HCT116 (cell line): ENCODE measurements at regions not wholly inside any gene's neighbourhood (a gene's known extent, or its start where the extent isn't known, plus 50 kb on each side); places are given as distances from the start of the nearest gene placed in this dataset.

Experiments used
- ATAC-seq: fragments of 200-7000 bp; cut with Tn5 transposase; 2 replicates; pipeline ENCODE4 v1.9.1; 2020; ENCODE audit warnings: mild to moderate bottlenecking, moderate library complexity
- BruUV-seq: library from RNA; stranded (reverse); fragments of 400-500 nt; replicated peaks from 2 replicates; lab custom pipeline; 2021; lab: Mats Ljungman, UMichigan
- CTCF ChIA-PET: fragments of 300-600 bp; sonication (Branson Sonifier 250); formaldehyde crosslinking; loops from one replicate; lab custom pipeline; 2021; ENCODE audit warnings: antibody characterized with exemption; lab: Charles Lee
- POLR2A ChIA-PET: fragments of 300-600, 350-600 bp; sonication (Branson Sonifier 250); formaldehyde crosslinking; loops from one replicate; lab custom pipeline; 2021; ENCODE audit warnings: antibody characterized with exemption; lab: Charles Lee
- RAD21 ChIA-PET, 2 experiments: fragments of 300-600 bp; sonication (Branson Sonifier 250); formaldehyde crosslinking; loops; one replicate each; lab custom pipeline; 2023; ENCODE audit warnings: low total read pairs in 2 of 2; ENCODE audit not compliant: uncharacterized antibody in 2 of 2, unreplicated experiment in 2 of 2, low non-redundant PET in 1 of 2; lab: Charles Lee
- DNase-seq: peaks from one replicate; pipeline ENCODE4 v3.0.0-alpha.2; 2010; ENCODE audit warnings: low read depth, low spot score
- H2AFZ ChIP-seq: fragments of 200-600 bp; shearing (Covaris generic), sonication (generic); 2 replicates; pipeline ENCODE4 v1.6.1; 2017; ENCODE audit warnings: low read depth, mixed run types, mixed read lengths, antibody characterized with exemption, low read length; ENCODE audit not compliant: poor library complexity, severe bottlenecking
- H3K27ac ChIP-seq: 2 replicates; pipeline ENCODE4 v1.5.1; 2012; ENCODE audit warnings: low read depth, low read length
- H3K27me3 ChIP-seq: fragments of 200-600 bp; sonication (generic); 2 replicates; pipeline ENCODE4 v1.6.1; 2016; ENCODE audit warnings: mixed run types, low read length, mixed read lengths; ENCODE audit not compliant: insufficient read depth
- H3K36me3 ChIP-seq, 2 experiments: fragments of 200-500 bp in 1 of 2; fragments of 200-600 bp in 1 of 2; sonication (Bioruptor generic) in 1 of 2; sonication (generic) in 1 of 2; 2 replicates each; pipeline versions ENCODE4 v1.5.1 to v1.6.1; 2014 to 2016; ENCODE audit warnings: low read length in 2 of 2, inconsistent platforms in 1 of 2, mixed read lengths in 1 of 2, mixed run types in 1 of 2; ENCODE audit not compliant: insufficient read depth in 2 of 2, control insufficient read depth in 1 of 2
- H3K4me1 ChIP-seq, 2 experiments: fragments of 200-600 bp in 1 of 2; sonication (generic) in 1 of 2; 2 replicates each; pipeline versions ENCODE4 v1.5.1 to v1.6.1; 2012 to 2017; ENCODE audit warnings: low read length in 2 of 2, inconsistent platforms in 1 of 2, mild to moderate bottlenecking in 1 of 2, mixed read lengths in 1 of 2, mixed run types in 1 of 2, moderate library complexity in 1 of 2; ENCODE audit not compliant: insufficient read depth in 2 of 2, control insufficient read depth in 1 of 2
- H3K4me2 ChIP-seq: fragments of 200-600 bp; sonication (generic); 2 replicates; pipeline ENCODE4 v1.6.1; 2017; ENCODE audit warnings: mixed run types, low read length, mixed read lengths
- H3K4me3 ChIP-seq, 2 experiments: fragments of 200-600 bp in 1 of 2; sonication (generic) in 1 of 2; replicated peaks in 1 of 2; 2 replicates each; pipeline ENCODE4 v1.5.1; 2011 to 2016; ENCODE audit warnings: low read length in 2 of 2, control low read depth in 1 of 2, low read depth in 1 of 2, mild to moderate bottlenecking in 1 of 2, mixed read lengths in 1 of 2, mixed run types in 1 of 2
- H3K79me2 ChIP-seq: fragments of 200-600 bp; sonication (generic); 2 replicates; pipeline ENCODE4 v1.6.1; 2017; ENCODE audit warnings: mild to moderate bottlenecking, mixed run types, low read length, moderate library complexity, mixed read lengths; ENCODE audit not compliant: insufficient read depth
- H3K9ac ChIP-seq: fragments of 200-600 bp; sonication (generic); 2 replicates; pipeline ENCODE4 v1.6.1; 2016; ENCODE audit warnings: low read length, mixed read lengths
- H3K9me2 ChIP-seq: fragments of 200-600 bp; sonication (generic), shearing (Covaris generic); 2 replicates; pipeline ENCODE4 v1.6.1; 2017; ENCODE audit warnings: mixed run types, mild to moderate bottlenecking, moderate library complexity; ENCODE audit not compliant: insufficient read depth
- H3K9me3 ChIP-seq, 2 experiments: fragments of 200-500 bp in 1 of 2; fragments of 200-600 bp in 1 of 2; sonication (Bioruptor generic) in 1 of 2; sonication (generic) in 1 of 2; 2 replicates each; pipeline ENCODE4 v1.6.1; 2014 to 2017; ENCODE audit warnings: low read length in 2 of 2, mixed read lengths in 2 of 2, inconsistent platforms in 1 of 2, low read depth in 1 of 2, mild to moderate bottlenecking in 1 of 2, mixed run types in 1 of 2, moderate library complexity in 1 of 2; ENCODE audit not compliant: control insufficient read depth in 1 of 2, insufficient read depth in 1 of 2
- H4K20me1 ChIP-seq: fragments of 200-600 bp; sonication (generic), shearing (Covaris generic); 2 replicates; pipeline ENCODE4 v1.6.1; 2017; ENCODE audit warnings: mixed run types, mild to moderate bottlenecking, moderate library complexity; ENCODE audit not compliant: insufficient read depth
- CEBPB ChIP-seq: IDR thresholded peaks from 2 replicates; pipeline ENCODE4 v1.6.1; 2012; ENCODE audit warnings: low read depth
- ELF1 ChIP-seq: IDR thresholded peaks from 2 replicates; pipeline ENCODE4 v1.6.1; 2012; ENCODE audit warnings: low read depth, borderline replicate concordance
- FOSL1 ChIP-seq: IDR thresholded peaks from 2 replicates; pipeline ENCODE4 v1.6.1; 2012; ENCODE audit warnings: low read depth
- RAD21 ChIP-seq: IDR thresholded peaks from 2 replicates; pipeline ENCODE4 v1.6.1; 2012; ENCODE audit warnings: low read depth, mild to moderate bottlenecking
- SRF ChIP-seq: IDR thresholded peaks from 2 replicates; pipeline ENCODE4 v1.6.1; 2012; ENCODE audit warnings: low read depth
- ZNF274 ChIP-seq: fragments of 200-500 bp; sonication (Bioruptor generic); IDR thresholded peaks from 2 replicates; pipeline ENCODE4 v1.6.1; 2014; ENCODE audit warnings: mild to moderate bottlenecking, low read depth, low read length, inconsistent platforms
- intact Hi-C: fragments of 100-400 bp; cut with micrococcal nuclease; formaldehyde crosslinking; loops from 2 replicates; pipeline ENCODE4 v1.10.0; 2022

DNA sequence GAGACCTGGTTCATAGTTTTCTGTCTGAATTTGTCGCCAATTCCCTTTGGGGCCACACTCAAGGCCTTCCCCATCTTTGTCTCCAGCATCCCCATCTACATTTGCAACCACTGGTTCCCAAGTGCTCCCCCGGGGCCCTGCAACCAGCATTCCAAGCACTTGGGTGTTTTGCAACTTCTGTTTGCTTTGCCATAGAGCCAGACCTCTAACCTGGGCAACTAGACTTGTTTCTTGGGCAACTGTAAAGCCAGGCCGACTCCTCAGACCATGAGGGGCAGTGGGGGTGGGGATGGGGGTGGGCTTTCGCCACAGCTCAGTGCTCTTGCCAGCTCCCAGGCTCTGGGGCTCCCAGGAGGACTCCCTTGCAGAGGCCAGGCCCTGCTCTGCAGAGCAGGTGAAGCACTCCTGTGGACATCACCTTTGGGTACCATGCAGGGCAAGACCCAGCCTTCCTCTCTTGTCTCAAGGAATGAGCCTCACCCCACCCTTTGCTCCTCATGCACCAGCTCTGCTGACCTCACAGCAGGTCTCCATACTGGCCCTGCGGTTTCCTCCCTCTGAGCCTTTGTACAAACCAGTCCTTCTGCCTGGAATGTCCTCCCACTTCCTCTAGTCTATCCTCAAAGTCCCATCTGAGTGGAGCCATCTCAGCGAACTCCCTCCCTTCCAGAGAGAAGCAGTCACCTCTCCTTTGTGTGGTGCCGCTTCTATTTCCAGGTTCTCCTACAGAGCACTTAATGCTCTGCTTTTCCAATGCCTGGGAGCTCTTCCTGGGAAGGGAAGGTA lies 126.7 kb upstream of the MYCN start:
- ChIA-PET POLR2A (no interaction called here), RAD21 (no interaction called here), CTCF (no interaction called here)
- peaks cover 3 to 6% of the 10 kb centered on the region in 2 experiments; a peak in 2 of 4 replicates for H3K4me1 ChIP-seq
- H3K27ac ChIP-seq = no peak overlapping the region
- DNase-seq = no peak
- ATAC-seq = no peak
- H3K36me3 ChIP-seq = no peaks in the 10 kb centered on the region
- H3K4me2 ChIP-seq = no peak overlapping the region
- TF ChIP-seq FOSL1 (no peak), ELF1 (no peak)
- TF ChIP-seq, all 23 proteins: peak for 0
- no peaks in the 10 kb centered on the region for H3K9me3 ChIP-seq
- no peak overlapping the region for H3K9ac ChIP-seq
- H3K4me3 ChIP-seq = no peak overlapping the region
- intact Hi-C loops = no loop called here
- no TSS peak for BruUV-seq
- peaks cover 2% of the 10 kb centered on the region; the same call in 1 of the 2 replicates for H3K27me3 ChIP-seq
- no peaks in the 10 kb centered on the region for H3K79me2 ChIP-seq
- no peak overlapping the region for H2AFZ ChIP-seq
- no peaks in the 10 kb centered on the region for H3K9me2 ChIP-seq
- no peaks in the 10 kb centered on the region for H4K20me1 ChIP-seq

DNA sequence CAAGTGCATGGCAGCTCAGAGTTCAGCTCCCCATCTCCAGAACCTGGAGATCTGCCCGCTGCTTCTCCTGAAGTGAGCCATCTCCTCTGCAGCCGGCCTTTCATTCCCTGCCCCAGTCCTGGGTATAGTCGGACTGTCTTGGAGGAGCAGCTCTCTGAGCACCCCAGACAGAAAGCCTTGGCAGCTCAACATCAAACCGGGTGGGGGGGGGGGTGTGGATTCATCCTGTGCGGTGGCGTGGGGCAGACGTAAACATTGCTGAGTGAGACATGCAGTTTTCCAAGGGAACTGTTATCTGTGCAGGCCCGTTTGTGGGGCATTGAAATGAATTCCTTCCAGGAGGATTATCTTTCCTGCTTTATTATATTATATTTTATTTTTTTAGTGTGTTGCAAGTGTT lies 125.9 kb upstream of the MYCN start:
- H3K27me3 ChIP-seq = peaks cover 2% of the 10 kb centered on the region; the same call in 1 of the 2 replicates
- TF ChIP-seq ZNF274 = no peak
- TF ChIP-seq ELF1 = no peak
- TF ChIP-seq RAD21 = no peak
- no peak for TF ChIP-seq SRF
- no peak for TF ChIP-seq CEBPB
- TF ChIP-seq, all 23 proteins: peak for 0
- Histone ChIP-seq H3K79me2 (no peaks in the 10 kb centered on the region), H3K4me1 (peaks cover 3 to 6% of the 10 kb centered on the region in 2 experiments; a peak in 2 of 4 replicates), H3K9ac (no peak overlapping the region), H3K9me2 (no peaks in the 10 kb centered on the region), H3K36me3 (no peaks in the 10 kb centered on the region), H3K4me3 (no peak overlapping the region), H4K20me1 (no peaks in the 10 kb centered on the region), H3K27ac (no peak overlapping the region), H2AFZ (no peak overlapping the region), H3K4me2 (no peak overlapping the region), H3K9me3 (no peaks in the 10 kb centered on the region)
- CTCF ChIA-PET = no interaction called here
- DNase-seq = no peak
- no peak for ATAC-seq
- BruUV-seq = no TSS peak
- RAD21 ChIA-PET = no interaction called here
- POLR2A ChIA-PET = no interaction called here
- intact Hi-C loops = no loop called here
